ENCODE measurements at regions not wholly inside any gene's neighbourhood (a gene's known extent, or its start where the extent isn't known, plus 50 kb on each side); places are given as distances from the start of the nearest gene placed in this dataset.

DNA sequence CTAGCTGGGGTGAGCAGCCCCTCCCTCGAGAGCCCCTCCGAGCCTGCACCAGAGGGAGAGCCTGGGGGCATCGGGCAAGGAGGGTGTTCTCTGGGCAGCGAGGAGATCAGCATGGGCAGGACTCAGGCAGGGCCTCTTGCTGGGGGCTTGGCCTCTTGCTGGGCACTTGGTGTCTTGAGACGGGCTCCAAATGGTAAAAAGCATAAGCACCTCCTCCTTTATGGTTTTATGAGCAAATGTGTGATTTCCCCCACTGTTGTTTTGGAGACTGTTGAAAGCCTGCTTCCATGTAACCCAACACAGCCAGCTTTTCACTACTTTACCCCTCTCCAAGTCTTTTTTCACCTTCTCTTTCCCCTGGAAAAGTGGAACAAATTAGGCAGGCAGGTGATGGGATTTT, 239.3 kb downstream of the TLE3 start:
- no peak for DNase-seq
- Histone ChIP-seq H3K9me3 (no peaks in the 10 kb centered on the region), H3K27me3 (no peaks in the 10 kb centered on the region), H3K36me3 (no peaks in the 10 kb centered on the region), H3K4me3 (ENCODE audit: low read depth, low read length) (no peak overlapping the region), H3K4me1 (peaks cover 16% of the 10 kb centered on the region)
- no peak for TF ChIP-seq CTCF (IDR thresholded peaks at IDR 0.05; ENCODE audit: low read depth, low read length)

- Histone ChIP-seq H3K9me3 (no peaks in the 10 kb centered on the region), H3K36me3 (no peaks in the 10 kb centered on the region), H3K4me1 (peaks cover 16% of the 10 kb centered on the region), H3K4me3 (ENCODE audit: low read depth, low read length) (no peak overlapping the region), H3K27me3 (no peaks in the 10 kb centered on the region)
- TF ChIP-seq CTCF (IDR thresholded peaks at IDR 0.05; ENCODE audit: low read depth, low read length): no peak
- DNase-seq: no peak
Observed at GRCh38 chr15:69859866-69860265, 237.9 kb downstream of the TLE3 start.

DNA sequence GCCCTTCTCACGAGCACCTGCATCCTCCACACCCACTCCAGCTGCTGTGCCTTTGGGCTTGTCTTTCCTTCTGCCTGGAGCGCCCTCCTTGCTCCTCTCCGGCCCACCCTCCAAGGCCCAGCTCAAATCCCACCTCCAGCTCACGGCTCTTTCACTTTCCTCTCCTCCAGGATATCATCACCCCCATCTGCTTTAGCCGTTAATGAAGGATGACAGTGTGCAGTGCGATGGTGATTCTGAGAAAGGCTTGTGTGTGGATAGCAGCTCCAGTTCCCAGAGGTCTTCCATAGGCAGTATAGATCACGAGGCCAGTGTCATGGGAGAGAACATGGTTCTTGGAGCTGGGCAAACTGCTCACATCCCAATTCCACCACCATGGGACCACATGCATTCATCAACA, 237.4 kb downstream of the TLE3 start:
- Histone ChIP-seq H3K9me3 (no peaks in the 10 kb centered on the region), H3K36me3 (no peaks in the 10 kb centered on the region), H3K4me1 (peaks cover 14% of the 10 kb centered on the region), H3K27me3 (no peaks in the 10 kb centered on the region), H3K4me3 (ENCODE audit: low read depth, low read length) (no peak overlapping the region)
- no peak for TF ChIP-seq CTCF (IDR thresholded peaks at IDR 0.05; ENCODE audit: low read depth, low read length)
- DNase-seq: no peak

DNA sequence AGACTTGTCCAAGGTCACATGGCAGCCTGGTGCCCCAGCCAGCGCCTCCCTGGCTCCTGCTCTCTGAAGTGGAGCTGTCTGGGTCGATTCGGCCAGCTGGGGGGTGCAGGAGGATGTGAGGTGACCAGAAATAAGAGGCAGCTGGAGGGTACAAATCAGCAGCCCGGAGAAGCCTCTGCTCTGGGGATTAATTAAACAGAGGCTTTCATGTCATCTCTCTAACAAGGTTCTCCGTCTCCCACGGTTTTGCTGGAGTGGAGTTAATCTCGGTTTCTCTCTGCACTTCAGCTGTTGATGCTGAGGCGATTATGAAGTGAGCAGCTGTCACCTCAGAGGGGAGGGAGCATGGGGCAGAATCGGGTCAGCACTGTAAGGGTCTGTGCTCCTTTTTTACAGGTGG, 236.8 kb downstream of the TLE3 start:
- no peak overlapping the region for H3K4me3 ChIP-seq (ENCODE audit: low read depth, low read length)
- DNase-seq: no peak
- TF ChIP-seq CTCF (IDR thresholded peaks at IDR 0.05; ENCODE audit: low read depth, low read length): no peak
- peaks cover 8% of the 10 kb centered on the region for H3K4me1 ChIP-seq
- H3K27me3 ChIP-seq: no peaks in the 10 kb centered on the region
- H3K36me3 ChIP-seq: no peaks in the 10 kb centered on the region
- H3K9me3 ChIP-seq: no peaks in the 10 kb centered on the region

DNA sequence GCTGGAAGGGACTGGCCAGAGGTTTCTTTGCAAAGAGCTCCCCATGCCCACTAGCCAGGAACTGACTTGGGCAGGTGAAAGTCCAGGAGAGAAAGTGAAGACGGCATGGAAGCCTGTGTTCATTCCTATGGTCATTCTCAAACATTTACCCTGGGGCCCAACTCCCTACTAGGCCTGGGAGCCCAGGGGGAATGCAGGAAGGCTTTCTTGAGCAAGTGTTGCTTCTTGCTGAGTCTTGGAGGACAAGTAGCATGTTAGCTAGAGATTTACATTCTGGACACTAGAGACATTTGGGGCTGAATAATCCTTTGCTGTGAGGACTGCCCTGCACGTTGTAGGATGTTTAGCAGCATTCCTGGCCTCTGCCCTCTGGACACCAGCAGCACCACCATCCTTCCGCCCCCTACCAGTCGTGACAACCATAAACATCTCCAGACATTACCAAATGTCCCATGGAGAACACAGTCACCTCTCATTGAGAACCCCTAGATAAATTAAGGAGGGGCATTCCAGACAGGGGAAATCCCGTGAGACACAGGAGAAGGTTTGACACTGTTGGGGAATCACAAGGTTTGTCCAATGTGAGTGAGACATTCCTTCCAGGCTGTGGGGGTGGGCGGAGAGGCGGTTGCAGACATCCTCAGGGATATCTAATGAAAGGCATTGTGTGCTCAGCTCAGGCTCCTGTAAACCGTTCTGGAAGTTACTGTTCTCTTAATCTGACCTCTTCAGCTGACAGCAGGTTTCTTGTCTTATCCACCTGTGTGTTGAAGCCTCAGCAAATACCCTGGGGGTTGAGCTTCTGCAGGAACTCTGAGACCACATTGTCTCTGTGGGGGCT, 236.2 kb downstream of the TLE3 start:
- Histone ChIP-seq H3K9me3 (no peaks in the 10 kb centered on the region), H3K4me1 (peaks cover 6% of the 10 kb centered on the region), H3K4me3 (ENCODE audit: low read depth, low read length) (no peak overlapping the region), H3K36me3 (no peaks in the 10 kb centered on the region), H3K27me3 (no peaks in the 10 kb centered on the region)
- DNase-seq: no peak
- TF ChIP-seq CTCF (IDR thresholded peaks at IDR 0.05; ENCODE audit: low read depth, low read length): no peak

DNA sequence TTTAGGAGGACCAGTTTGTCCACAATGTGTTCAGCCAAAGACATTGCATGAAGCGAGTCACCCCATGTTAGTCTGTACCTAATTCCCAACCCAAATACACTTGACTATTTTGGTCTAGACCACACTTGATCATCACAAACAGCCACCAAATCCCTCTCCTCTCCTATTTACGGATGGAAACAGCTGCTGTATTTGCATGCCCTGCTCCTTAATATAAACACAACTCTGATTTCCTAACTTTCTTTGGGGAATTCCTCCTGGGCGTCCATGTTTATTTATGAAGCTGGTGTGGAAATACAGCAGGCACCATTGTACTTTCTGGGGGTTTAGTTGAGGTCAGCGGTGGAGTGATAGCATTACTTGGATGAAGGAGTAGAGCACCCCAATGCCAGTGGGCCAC, 235.2 kb downstream of the TLE3 start:
- Histone ChIP-seq H3K27me3 (no peaks in the 10 kb centered on the region), H3K4me1 (peaks cover 6% of the 10 kb centered on the region), H3K9me3 (no peaks in the 10 kb centered on the region), H3K36me3 (no peaks in the 10 kb centered on the region), H3K4me3 (ENCODE audit: low read depth, low read length) (no peak overlapping the region)
- no peak for DNase-seq
- TF ChIP-seq CTCF (IDR thresholded peaks at IDR 0.05; ENCODE audit: low read depth, low read length): no peak

Data from BE2C (cell line).